HCT116 (cell line): ENCODE measurements at regions not wholly inside any gene's neighbourhood (a gene's known extent, or its start where the extent isn't known, plus 50 kb on each side); places are given as distances from the start of the nearest gene placed in this dataset.

ENCODE experiments used
- ATAC-seq: fragments of 200-7000 bp; cut with Tn5 transposase; 2 replicates; pipeline ENCODE4 v1.9.1; 2020; ENCODE audit warnings: mild to moderate bottlenecking, moderate library complexity
- BruUV-seq: library from RNA; stranded (reverse); fragments of 400-500 nt; replicated peaks from 2 replicates; lab custom pipeline; 2021; lab: Mats Ljungman, UMichigan
- CTCF ChIA-PET: fragments of 300-600 bp; sonication (Branson Sonifier 250); formaldehyde crosslinking; loops from one replicate; lab custom pipeline; 2021; ENCODE audit warnings: antibody characterized with exemption; lab: Charles Lee
- POLR2A ChIA-PET: fragments of 300-600, 350-600 bp; sonication (Branson Sonifier 250); formaldehyde crosslinking; loops from one replicate; lab custom pipeline; 2021; ENCODE audit warnings: antibody characterized with exemption; lab: Charles Lee
- RAD21 ChIA-PET, 2 experiments: fragments of 300-600 bp; sonication (Branson Sonifier 250); formaldehyde crosslinking; loops; one replicate each; lab custom pipeline; 2023; ENCODE audit warnings: low total read pairs in 2 of 2; ENCODE audit not compliant: uncharacterized antibody in 2 of 2, unreplicated experiment in 2 of 2, low non-redundant PET in 1 of 2; lab: Charles Lee
- DNase-seq: peaks from one replicate; pipeline ENCODE4 v3.0.0-alpha.2; 2010; ENCODE audit warnings: low read depth, low spot score
- H2AFZ ChIP-seq: fragments of 200-600 bp; shearing (Covaris generic), sonication (generic); 2 replicates; pipeline ENCODE4 v1.6.1; 2017; ENCODE audit warnings: low read depth, mixed run types, mixed read lengths, antibody characterized with exemption, low read length; ENCODE audit not compliant: poor library complexity, severe bottlenecking
- H3K27ac ChIP-seq: 2 replicates; pipeline ENCODE4 v1.5.1; 2012; ENCODE audit warnings: low read depth, low read length
- H3K27me3 ChIP-seq: fragments of 200-600 bp; sonication (generic); 2 replicates; pipeline ENCODE4 v1.6.1; 2016; ENCODE audit warnings: mixed run types, low read length, mixed read lengths; ENCODE audit not compliant: insufficient read depth
- H3K36me3 ChIP-seq, 2 experiments: fragments of 200-500 bp in 1 of 2; fragments of 200-600 bp in 1 of 2; sonication (Bioruptor generic) in 1 of 2; sonication (generic) in 1 of 2; 2 replicates each; pipeline versions ENCODE4 v1.5.1 to v1.6.1; 2014 to 2016; ENCODE audit warnings: low read length in 2 of 2, inconsistent platforms in 1 of 2, mixed read lengths in 1 of 2, mixed run types in 1 of 2; ENCODE audit not compliant: insufficient read depth in 2 of 2, control insufficient read depth in 1 of 2
- H3K4me1 ChIP-seq, 2 experiments: fragments of 200-600 bp in 1 of 2; sonication (generic) in 1 of 2; 2 replicates each; pipeline versions ENCODE4 v1.5.1 to v1.6.1; 2012 to 2017; ENCODE audit warnings: low read length in 2 of 2, inconsistent platforms in 1 of 2, mild to moderate bottlenecking in 1 of 2, mixed read lengths in 1 of 2, mixed run types in 1 of 2, moderate library complexity in 1 of 2; ENCODE audit not compliant: insufficient read depth in 2 of 2, control insufficient read depth in 1 of 2
- H3K4me2 ChIP-seq: fragments of 200-600 bp; sonication (generic); 2 replicates; pipeline ENCODE4 v1.6.1; 2017; ENCODE audit warnings: mixed run types, low read length, mixed read lengths
- H3K4me3 ChIP-seq, 2 experiments: fragments of 200-600 bp in 1 of 2; sonication (generic) in 1 of 2; replicated peaks in 1 of 2; 2 replicates each; pipeline ENCODE4 v1.5.1; 2011 to 2016; ENCODE audit warnings: low read length in 2 of 2, control low read depth in 1 of 2, low read depth in 1 of 2, mild to moderate bottlenecking in 1 of 2, mixed read lengths in 1 of 2, mixed run types in 1 of 2
- H3K79me2 ChIP-seq: fragments of 200-600 bp; sonication (generic); 2 replicates; pipeline ENCODE4 v1.6.1; 2017; ENCODE audit warnings: mild to moderate bottlenecking, mixed run types, low read length, moderate library complexity, mixed read lengths; ENCODE audit not compliant: insufficient read depth
- H3K9ac ChIP-seq: fragments of 200-600 bp; sonication (generic); 2 replicates; pipeline ENCODE4 v1.6.1; 2016; ENCODE audit warnings: low read length, mixed read lengths
- H3K9me2 ChIP-seq: fragments of 200-600 bp; sonication (generic), shearing (Covaris generic); 2 replicates; pipeline ENCODE4 v1.6.1; 2017; ENCODE audit warnings: mixed run types, mild to moderate bottlenecking, moderate library complexity; ENCODE audit not compliant: insufficient read depth
- H3K9me3 ChIP-seq, 2 experiments: fragments of 200-500 bp in 1 of 2; fragments of 200-600 bp in 1 of 2; sonication (Bioruptor generic) in 1 of 2; sonication (generic) in 1 of 2; 2 replicates each; pipeline ENCODE4 v1.6.1; 2014 to 2017; ENCODE audit warnings: low read length in 2 of 2, mixed read lengths in 2 of 2, inconsistent platforms in 1 of 2, low read depth in 1 of 2, mild to moderate bottlenecking in 1 of 2, mixed run types in 1 of 2, moderate library complexity in 1 of 2; ENCODE audit not compliant: control insufficient read depth in 1 of 2, insufficient read depth in 1 of 2
- H4K20me1 ChIP-seq: fragments of 200-600 bp; sonication (generic), shearing (Covaris generic); 2 replicates; pipeline ENCODE4 v1.6.1; 2017; ENCODE audit warnings: mixed run types, mild to moderate bottlenecking, moderate library complexity; ENCODE audit not compliant: insufficient read depth
- ATF3 ChIP-seq: IDR thresholded peaks from 2 replicates; pipeline ENCODE4 v1.6.1; 2012
- CBX3 ChIP-seq: IDR thresholded peaks from 2 replicates; pipeline ENCODE4 v1.6.1; 2012; ENCODE audit warnings: low read depth
- CEBPB ChIP-seq: IDR thresholded peaks from 2 replicates; pipeline ENCODE4 v1.6.1; 2012; ENCODE audit warnings: low read depth
- CTCF ChIP-seq, 3 experiments: fragments of 200-600 bp in 1 of 3; sonication (generic) in 1 of 3; IDR thresholded peaks in 2 of 3; conservative IDR thresholded peaks in 1 of 3; 2 replicates each; pipeline ENCODE4 v1.5.1; 2012 to 2017; ENCODE audit warnings: low read depth in 2 of 3, low read length in 2 of 3, antibody characterized with exemption in 1 of 3, borderline replicate concordance in 1 of 3, control low read depth in 1 of 3, mild to moderate bottlenecking in 1 of 3, mixed read lengths in 1 of 3, mixed run types in 1 of 3, moderate library complexity in 1 of 3; ENCODE audit not compliant: insufficient read depth in 1 of 3
- EGR1 ChIP-seq: IDR thresholded peaks from 2 replicates; pipeline ENCODE4 v1.6.1; 2012; ENCODE audit warnings: low read depth
- ELF1 ChIP-seq: IDR thresholded peaks from 2 replicates; pipeline ENCODE4 v1.6.1; 2012; ENCODE audit warnings: low read depth, borderline replicate concordance
- EZH2 ChIP-seq: fragments of 200-600 bp; sonication (generic); IDR thresholded peaks from 2 replicates; pipeline ENCODE4 v1.6.1; 2017; ENCODE audit warnings: antibody characterized with exemption, mixed run types
- EZH2phosphoT487 ChIP-seq: fragments of 200-600 bp; IDR thresholded peaks from 2 replicates; pipeline ENCODE4 v1.6.1; 2018; ENCODE audit warnings: antibody characterized with exemption, borderline replicate concordance
- FOSL1 ChIP-seq: IDR thresholded peaks from 2 replicates; pipeline ENCODE4 v1.6.1; 2012; ENCODE audit warnings: low read depth
- MAX ChIP-seq: IDR thresholded peaks from 2 replicates; pipeline ENCODE4 v1.6.1; 2012
- POLR2A ChIP-seq: IDR thresholded peaks from 2 replicates; pipeline ENCODE4 v1.7.0; 2011; ENCODE audit warnings: borderline replicate concordance; ENCODE audit not compliant: insufficient read depth, insufficient read length; ENCODE audit errors: extremely low read depth
- POLR2AphosphoS5 ChIP-seq: IDR thresholded peaks from 2 replicates; pipeline ENCODE4 v1.6.1; 2011; ENCODE audit warnings: mild to moderate bottlenecking, low read depth, low read length, moderate library complexity
- RAD21 ChIP-seq: IDR thresholded peaks from 2 replicates; pipeline ENCODE4 v1.6.1; 2012; ENCODE audit warnings: low read depth, mild to moderate bottlenecking
- SIN3A ChIP-seq: IDR thresholded peaks from 2 replicates; pipeline ENCODE4 v1.6.1; 2012; ENCODE audit warnings: low read depth
- SP1 ChIP-seq: IDR thresholded peaks from 2 replicates; pipeline ENCODE4 v1.6.1; 2012; ENCODE audit warnings: low read depth
- SRF ChIP-seq: IDR thresholded peaks from 2 replicates; pipeline ENCODE4 v1.6.1; 2012; ENCODE audit warnings: low read depth
- TCF7L2 ChIP-seq: IDR thresholded peaks from 2 replicates; pipeline ENCODE4 v1.7.0; 2011; ENCODE audit warnings: borderline replicate concordance, inconsistent platforms; ENCODE audit not compliant: insufficient read depth, insufficient read length; ENCODE audit errors: extremely low read depth
- ZBTB33 ChIP-seq: IDR thresholded peaks from 2 replicates; pipeline ENCODE4 v1.6.1; 2011; ENCODE audit warnings: mild to moderate bottlenecking, low read length, moderate library complexity; ENCODE audit not compliant: insufficient replicate concordance; ENCODE audit errors: extremely low read depth
- ZFX ChIP-seq: fragments of 450-650 bp; IDR thresholded peaks from 2 replicates; pipeline ENCODE4 v1.6.1; 2017
- ZNF274 ChIP-seq: fragments of 200-500 bp; sonication (Bioruptor generic); IDR thresholded peaks from 2 replicates; pipeline ENCODE4 v1.6.1; 2014; ENCODE audit warnings: mild to moderate bottlenecking, low read depth, low read length, inconsistent platforms
- intact Hi-C: fragments of 100-400 bp; cut with micrococcal nuclease; formaldehyde crosslinking; loops from 2 replicates; pipeline ENCODE4 v1.10.0; 2022

GRCh38 chr20:54385746-54386145 is 89.6 kb upstream of the DOK5 start:
- RAD21 ChIA-PET = no interaction called here
- Histone ChIP-seq H3K9ac (no peak overlapping the region), H3K4me2 (no peak overlapping the region), H4K20me1 (no peaks in the 10 kb centered on the region), H3K27me3 (peaks cover 27% of the 10 kb centered on the region; the same call in 1 of the 2 replicates), H3K27ac (no peak overlapping the region), H3K9me3 (no peaks in the 10 kb centered on the region), H3K4me1 (peaks cover 0 to 3% of the 10 kb centered on the region in 2 experiments; a peak in 1 of 4 replicates), H3K4me3 (no peak overlapping the region), H3K36me3 (no peaks in the 10 kb centered on the region), H2AFZ (no peak overlapping the region), H3K79me2 (no peaks in the 10 kb centered on the region), H3K9me2 (no peaks in the 10 kb centered on the region)
- DNase-seq (no peak), ATAC-seq (no peak)
- POLR2A ChIA-PET = no interaction called here
- TF ChIP-seq MAX (no peak), EGR1 (no peak), SP1 (no peak), ZFX (no peak), ELF1 (no peak), FOSL1 (no peak), EZH2 (no peak), CBX3 (no peak), RAD21 (no peak), EZH2phosphoT487 (no peak), POLR2A (no peak), CTCF (IDR thresholded peaks at IDR 0.05 in 2 of 3, conservative IDR thresholded peaks at IDR 0.05 in 1 of 3; ENCODE audit: borderline replicate concordance in 1 of 3, insufficient read depth in 1 of 3, low read depth in 2 of 3, low read length in 2 of 3) (no peak), SRF (no peak), POLR2AphosphoS5 (no peak), ATF3 (no peak), TCF7L2 (no peak), ZNF274 (no peak), SIN3A (no peak), CEBPB (no peak), ZBTB33 (no peak)
- no TSS peak for BruUV-seq
- intact Hi-C loops = no loop called here
- CTCF ChIA-PET = no interaction called here
